T follicular helper cell (primary cell): ENCODE measurements at regions not wholly inside any gene's neighbourhood (a gene's known extent, or its start where the extent isn't known, plus 50 kb on each side); places are given as distances from the start of the nearest gene placed in this dataset.
"Not testable (repeated sequence)": the region's sequence is repeated elsewhere in the genome, so short reads cannot be mapped to it uniquely, and the experiment has no call there.

Source experiments
- DNase-seq: peaks from one replicate; pipeline ENCODE4 v3.0.0-alpha.2; 2020; ENCODE audit warnings: low read depth

DNA sequence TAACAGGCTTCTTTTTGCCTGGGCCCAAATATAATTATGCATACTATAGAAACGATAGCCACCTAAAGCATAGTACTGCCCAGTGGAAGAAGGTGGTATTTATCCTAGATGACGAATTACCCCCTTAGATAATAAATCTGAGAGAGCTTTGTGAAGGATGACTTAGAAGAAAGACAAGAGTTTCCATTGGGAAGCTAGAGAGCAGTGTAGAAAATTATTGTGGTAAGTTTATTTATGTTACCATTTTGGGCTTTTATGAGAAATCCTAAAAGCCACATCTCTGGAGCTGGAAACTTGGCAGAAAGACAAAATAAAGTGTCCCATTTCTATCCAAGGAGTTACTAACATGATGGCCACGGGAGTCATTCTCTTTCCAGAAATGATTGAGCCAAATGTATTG is 172.0 kb upstream of the SEMA6A start:
- no peak for DNase-seq

DNA sequence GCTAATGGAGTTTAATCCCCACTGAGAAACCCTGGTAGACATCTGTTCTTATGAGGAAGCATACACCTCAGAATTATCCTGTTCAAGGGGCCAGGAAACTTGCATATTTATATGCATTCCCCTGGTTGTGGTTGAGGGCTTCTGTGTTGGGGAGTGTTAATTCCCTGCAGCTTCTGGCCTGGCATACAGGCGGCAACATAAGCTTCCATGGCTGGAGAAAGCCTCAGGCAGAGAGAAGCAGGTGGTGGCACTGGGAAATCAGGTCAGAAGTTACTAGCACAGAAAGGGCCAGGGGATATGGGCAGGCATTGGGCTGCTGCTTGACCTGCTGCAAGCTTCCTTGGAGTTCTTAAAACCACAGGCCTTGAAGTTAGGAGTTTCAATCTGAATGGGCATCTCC is 166.1 kb upstream of the SEMA6A start:
- DNase-seq = no peak

DNA sequence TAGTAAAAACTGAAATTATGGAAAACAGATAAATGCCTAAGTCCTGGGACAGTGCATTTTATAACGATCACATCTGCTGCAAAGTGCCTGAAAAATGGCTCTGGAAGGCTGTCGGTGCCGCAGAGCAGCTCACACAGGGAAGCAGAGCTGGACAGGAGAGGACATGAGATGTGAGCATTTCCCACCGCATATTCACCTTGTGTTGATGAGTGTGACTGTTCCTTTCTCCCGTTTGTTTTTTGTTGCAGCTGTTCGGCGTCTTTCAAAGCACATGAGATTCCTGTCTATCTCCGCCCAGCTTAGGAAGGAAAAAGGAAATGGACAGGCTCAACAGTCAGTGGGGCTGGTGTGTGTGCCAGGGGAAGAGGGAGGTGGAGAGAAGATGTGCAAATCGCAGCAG is 164.9 kb upstream of the SEMA6A start:
- no peak for DNase-seq

DNA sequence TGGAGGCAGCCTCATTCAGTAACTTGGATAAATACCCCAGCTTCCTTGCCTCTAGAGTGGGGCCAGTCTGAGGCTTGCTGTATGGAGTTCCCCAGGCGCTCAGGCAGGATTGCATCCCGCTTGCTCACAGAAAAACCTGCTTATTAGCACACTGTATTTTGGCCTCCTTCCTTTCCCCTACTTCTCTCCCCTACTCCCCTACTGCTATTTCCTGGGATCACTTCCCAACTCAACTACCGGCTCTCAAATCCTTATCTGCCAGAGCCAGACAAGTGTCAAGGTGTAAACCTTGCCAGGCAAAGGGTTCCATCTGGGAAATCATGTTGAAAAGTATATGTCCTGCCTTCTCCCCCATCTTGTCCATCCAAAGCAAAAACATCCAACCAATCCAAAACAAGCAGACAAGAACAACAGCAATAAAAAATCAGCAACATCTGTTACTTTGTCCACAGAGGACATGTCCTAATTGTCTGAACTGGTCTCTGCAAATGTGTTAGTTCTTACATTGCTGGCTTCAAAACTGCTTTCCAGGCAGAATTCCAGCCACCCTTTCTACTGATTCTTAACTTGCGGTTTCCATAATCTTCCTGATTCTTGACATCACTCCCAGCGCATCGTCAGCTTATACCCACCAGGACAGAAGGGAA is 164.1 kb upstream of the SEMA6A start:
- DNase-seq = no peak

DNA sequence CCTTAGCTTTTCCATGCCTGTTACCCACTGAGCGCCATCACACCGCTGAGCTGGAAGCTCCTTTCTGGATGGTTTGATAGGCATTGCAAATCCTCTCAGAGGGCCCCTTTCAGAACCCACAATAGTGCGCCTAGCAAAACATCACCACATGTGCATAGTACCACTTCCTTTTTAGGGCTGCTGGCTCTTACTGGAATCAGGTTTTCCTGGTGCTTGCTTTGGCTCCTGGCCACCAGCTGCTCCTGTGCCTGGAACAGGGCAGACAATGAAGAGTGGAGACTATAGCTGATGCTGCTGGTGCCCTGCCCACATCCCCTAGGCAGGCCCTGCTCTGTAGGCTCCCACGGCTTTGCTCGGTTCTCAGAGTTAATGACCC is 163.6 kb upstream of the SEMA6A start:
- no peak for DNase-seq

DNA sequence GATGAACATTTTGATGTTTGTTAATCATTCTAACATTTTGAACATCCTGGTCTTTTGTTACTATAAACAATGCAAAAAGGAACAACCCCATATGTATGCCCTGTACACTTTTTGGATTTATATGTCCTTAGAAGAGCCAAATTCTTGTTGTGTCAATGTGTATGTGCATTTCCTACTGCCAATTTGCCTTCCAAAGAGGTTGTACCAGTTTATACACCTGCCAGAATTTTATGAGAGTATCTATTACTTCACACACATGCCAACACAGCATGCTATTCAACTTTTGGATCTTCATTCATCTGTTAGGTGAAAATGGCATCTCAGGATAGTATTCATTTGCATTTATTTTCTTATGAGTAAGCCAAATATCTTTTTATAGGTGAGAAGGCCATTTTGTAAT is 162.0 kb upstream of the SEMA6A start:
- DNase-seq = no peak

DNA sequence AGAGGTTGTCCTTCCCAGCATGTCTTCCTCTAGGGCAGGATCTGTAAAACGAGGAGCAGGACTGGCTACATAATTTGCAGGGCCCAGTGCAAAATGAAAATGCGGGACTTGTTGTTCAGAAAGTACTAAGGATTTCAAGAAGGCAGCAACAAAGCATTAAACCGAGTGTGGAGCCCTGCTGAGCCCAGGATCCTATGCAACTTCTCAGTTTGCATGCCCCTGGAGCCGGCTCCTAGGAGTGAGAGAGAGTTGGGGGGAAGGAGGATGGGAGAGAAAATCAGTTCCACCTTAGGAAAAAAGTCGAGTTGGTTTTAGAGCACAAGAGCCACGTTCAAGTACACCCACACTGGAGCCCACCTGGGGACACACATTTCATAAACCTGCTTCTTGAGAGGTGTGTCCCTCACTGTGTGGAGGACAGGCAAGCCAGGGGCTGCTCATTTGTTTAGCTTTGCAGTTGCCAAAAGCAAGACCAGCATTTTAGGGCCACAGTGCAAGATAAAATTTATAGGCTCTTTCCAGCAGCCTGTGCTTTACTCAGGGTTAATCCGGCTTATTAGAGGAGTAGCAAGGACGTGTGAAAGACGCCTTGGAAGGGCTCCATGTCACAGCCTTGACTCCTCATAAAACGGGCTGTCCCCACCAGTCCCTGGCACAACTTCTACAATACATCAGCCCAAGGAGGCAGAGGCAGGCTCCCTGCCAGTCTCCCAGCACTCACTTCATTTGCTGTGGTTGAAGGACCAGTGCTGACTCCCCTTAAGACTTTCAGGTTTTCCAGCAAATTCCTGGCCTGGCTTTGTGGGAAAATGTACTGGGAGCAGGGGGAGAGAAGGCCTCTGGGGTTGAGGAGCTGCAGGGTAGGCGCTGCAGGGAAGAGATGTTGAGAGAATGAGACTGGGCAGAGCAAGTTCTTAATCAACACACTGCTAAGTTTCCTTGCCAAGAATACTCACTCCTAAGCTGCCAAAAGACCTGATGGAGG is 159.7 kb upstream of the SEMA6A start:
- DNase-seq = no peak

DNA sequence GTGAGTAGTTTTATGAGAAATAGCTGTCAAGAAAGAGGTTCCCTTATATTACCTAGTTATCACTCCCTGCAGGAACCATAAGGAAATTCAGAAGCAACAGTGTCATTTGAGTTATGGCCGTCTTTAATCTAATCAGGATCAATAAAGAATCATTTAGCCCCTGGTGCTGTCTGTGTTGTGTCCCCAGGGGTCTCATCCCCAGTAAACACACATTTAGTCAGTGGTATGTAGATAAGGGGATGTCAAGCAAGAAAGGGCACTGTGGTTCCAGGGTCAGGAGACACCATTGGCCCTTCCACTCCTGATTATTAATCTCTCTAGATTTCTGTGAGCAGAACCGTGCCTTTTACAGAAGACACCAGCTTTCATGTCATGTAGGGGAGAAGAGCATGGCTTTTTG is 158.0 kb upstream of the SEMA6A start:
- no peak for DNase-seq

DNA sequence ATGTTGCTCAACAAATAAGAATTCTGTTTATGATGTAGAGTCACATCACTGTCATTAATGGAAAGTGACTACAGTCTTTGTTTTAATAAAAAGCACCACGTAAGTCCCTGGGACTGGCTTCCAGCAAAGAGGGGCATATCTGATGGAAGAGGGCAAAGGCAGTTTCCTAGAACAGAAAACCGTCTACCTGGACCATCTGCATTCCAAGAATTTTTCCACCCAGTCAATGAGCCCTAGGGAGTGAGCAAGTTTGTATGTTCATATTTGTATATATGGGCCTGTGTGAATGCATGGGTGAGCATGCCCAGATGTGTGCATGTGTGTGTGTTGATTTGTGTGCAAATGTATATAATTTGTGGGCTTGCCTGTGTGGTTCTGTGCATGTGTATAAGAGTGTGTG is 156.8 kb upstream of the SEMA6A start:
- no peak for DNase-seq

DNA sequence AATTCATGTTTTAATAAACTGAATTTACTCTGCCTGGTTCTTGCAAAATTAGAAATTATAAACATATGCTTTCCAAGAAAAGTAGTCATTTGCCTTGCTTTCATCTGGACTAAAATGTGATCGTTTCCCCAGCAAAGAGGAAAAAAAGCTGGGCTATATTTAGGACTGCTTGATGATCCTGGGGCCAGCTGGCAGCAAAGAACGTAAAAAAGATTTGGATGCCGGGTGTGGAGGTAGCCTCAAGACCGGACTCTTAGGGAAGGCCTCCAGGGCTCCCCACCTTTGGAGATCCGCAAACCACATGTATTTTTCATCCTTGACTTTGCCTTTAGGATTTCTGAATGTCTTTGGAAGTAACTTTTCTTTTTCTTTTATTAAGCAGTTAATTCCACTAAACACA is 156.1 kb upstream of the SEMA6A start:
- no peak for DNase-seq

DNA sequence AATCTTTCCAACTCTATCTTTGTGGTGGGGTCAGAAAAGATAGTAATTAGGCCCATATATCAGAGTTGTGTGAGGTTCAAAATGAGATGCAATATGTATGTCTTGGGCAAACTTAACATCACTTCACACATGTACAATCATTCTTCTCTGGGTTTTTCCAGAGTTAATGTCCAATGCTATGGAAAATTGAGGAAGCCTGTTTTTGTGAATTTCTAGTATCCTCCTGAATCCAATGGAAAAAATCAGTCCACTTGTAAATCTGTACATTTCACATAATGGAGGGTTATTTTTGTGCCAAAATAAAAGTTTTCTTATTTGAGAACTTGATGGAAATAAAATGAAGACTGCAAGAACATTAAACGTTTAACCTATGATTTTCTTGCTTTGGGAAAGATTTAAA is 155.6 kb upstream of the SEMA6A start:
- DNase-seq = no peak

DNA sequence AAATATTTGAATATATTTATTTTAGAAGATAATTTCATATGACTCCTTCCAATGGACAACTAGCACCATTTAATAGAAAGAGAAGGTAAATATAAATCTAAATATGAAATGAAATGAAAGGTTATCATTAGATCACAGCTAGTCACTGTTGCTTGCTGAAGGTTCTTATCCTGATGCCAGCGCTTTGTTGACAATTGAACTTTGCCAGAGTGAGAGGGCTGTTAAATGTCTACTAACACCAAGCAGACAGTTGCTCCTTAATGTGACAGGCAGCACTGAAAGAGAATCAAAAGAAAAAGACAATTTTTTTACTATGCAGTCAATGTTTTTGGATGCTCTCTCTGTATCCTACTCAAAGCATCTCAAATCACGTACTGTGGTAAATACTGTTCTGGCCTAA is 152.6 kb upstream of the SEMA6A start:
- DNase-seq = no peak

DNA sequence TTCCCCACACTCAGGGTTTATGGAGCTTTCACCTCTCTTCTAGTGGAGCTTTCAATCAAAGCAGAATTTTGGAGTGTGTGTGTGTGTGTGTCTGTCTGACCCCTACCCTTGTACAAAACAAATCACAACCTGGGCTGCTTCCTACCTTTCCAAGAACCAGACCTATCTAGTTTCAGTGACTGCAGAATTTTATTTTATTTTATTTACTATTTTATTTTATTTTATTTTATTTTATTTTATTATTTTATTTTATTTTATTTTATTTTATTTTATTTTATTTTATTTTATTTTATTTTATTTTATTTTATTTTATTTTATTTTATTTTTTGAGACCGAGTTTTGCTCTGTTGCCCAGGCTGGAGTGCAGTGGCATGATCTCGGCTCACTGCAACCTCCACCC is 151.6 kb upstream of the SEMA6A start:
- DNase-seq = not testable (repeated sequence)

DNA sequence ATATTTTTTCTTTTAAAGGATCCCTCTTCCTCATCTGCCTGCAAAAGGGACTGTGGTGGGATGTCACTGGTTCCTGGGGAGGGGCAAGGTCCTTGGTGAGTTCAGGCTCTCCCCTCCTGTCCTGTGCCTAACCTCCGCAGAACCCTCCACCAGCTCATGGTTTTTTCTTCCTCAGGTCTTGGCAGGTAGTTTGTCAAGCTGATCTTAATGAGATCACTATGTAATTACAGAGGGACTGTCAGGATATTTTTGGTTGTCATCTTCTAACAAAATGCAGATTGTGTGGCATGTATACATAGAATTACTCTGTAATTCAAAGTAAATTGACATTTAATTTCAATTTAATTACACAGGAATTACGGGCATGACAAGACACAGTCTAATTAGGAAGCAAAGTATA is 150.3 kb upstream of the SEMA6A start:
- DNase-seq = no peak

DNA sequence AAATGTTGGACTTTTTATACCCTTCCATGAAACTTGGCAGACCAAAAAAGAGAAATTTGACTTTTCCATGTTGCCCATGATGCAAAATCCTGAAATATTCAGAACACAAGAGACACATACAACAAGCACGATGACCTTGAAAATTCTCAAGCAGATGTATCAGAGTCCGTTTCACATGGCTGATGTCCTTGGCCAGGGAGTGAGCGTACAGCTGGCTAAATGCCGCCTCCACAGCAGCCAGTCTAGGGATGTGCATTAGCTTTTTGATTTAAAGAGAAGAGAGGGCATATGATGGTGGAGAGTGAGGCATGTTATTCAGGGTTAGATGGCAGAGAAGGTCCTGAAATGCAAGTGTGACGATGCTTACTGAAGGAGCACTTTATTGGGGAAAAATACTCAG is 148.0 kb upstream of the SEMA6A start:
- DNase-seq = no peak

DNA sequence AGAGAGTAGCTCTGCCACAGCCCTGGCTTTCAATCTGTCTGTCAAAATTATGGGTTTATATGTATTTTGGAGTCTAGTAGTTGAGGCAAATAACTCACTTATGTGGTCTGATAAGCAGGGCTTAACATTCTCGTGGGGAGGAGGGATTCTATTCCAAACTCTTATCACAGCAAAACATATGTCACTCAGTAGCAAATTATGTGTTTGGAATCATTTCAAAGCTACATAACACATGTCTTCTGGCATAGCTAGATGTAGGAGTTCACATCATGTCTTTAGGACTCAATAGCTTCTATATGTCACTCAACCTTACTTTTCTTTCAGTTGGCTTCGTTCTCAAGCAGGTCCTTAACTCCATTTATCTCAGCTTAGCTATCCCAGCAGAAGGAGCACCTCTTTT is 144.5 kb upstream of the SEMA6A start:
- no peak for DNase-seq

DNA sequence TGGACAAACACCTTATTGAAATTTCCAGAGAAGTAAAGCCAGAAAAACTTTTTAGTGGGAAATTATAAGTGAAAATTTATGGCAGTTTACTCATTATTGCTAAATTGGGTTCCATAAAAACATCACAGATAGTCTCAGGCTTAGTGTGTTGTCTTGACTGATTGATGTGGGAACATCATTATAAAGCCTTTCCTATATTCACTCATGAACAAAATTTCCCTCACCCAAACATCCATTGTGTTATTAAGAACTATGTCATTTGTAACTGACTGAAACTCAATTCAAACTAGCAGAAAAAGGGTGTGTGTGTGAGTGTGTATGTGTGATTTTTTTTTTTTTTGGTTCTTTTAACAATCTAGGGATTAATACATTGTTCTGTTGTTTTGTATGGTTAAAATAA is 143.7 kb upstream of the SEMA6A start:
- DNase-seq = no peak

DNA sequence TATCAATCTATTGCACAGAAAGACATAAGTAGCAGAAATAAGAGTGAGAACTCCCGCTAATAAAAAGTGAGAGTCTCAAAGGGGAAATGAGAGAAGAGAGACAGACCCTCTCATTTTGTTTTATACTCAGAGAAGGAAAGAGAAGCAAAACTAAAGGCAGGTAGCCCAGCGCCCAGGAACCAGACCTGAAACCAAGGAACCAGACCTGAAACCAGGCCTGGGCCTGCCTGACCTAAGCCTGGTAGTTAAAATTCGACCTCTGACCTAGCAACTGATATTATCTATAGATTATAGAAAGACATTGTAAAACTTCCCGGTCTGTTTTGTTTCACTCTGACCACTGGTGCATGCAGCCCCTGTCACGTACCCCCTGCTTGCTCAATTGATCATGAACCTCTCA is 134.5 kb upstream of the SEMA6A start:
- no peak for DNase-seq

DNA sequence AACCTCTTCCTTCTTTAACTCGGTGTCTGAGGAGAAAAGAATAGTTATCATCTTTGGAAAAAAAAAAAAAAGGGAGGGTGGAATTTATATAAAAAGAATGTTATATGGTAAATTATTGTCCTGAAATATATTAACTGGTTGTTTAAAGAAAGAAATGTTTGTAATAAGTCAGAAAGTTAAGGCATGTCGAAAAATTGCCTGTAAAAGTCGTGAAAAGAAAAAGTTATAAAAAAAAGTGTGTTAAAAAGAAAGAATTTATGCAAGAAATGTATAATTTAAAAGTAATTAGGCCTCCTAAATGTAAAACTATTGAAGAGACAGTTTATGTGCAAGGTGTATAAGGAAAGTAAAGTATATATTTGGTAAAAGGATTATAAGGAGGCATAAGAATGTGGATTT is 130.5 kb upstream of the SEMA6A start:
- DNase-seq = not testable (repeated sequence)

DNA sequence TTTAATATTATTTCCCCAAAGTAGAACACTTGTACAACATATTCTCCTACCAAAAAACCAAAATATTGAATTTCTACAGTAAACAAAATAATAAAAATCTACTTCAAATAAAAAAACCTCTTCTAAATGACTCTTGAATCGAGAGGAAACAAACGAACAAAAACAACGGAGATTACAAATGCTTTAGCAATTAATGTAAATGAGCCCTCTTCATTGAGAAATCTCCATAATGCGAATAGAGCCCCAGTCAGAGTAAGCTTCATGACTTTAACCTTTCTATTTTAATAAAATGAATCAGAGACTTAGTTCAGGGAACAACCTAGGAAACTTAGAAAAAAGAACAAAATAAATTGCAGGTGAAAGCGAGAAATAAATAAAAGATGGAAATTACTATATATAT is 129.3 kb upstream of the SEMA6A start:
- DNase-seq = no peak

DNA sequence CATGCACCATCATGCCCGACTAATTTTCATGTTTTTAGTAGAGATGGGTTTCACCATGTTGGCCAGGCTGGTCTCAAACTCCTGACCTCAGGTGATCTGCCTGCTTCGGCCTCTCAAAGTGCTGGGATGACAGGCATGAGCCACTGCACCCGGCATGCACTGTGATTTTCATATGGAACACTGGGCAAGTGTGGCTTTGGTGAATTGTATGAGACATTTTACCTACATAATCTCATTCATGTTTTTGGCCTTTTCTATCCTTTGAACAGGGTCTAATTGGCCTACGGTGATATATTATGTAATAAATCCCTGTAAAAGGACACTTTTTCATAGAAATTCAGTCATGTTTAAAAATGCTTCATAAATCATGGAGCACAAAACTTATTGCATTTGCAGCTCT is 128.7 kb upstream of the SEMA6A start:
- DNase-seq = no peak

DNA sequence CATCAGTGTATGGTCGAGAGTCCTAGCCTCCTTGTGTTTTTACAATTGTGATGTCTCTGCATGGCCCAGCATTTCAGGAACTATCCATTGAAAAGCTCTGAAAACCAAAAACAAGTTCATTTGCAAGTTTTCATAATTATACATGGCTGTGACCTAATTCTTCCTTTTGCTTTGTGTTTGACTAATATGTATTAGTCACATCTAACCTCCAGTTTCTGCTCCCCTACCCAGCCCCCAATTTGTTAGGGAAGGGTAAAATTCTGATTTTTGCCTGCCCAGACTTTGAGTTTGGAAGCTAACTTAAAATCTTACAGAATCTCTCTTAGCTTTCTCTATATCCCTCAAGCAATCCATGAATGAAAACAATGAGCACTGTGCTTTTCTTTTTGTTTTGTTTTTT is 128.2 kb upstream of the SEMA6A start:
- no peak for DNase-seq

DNA sequence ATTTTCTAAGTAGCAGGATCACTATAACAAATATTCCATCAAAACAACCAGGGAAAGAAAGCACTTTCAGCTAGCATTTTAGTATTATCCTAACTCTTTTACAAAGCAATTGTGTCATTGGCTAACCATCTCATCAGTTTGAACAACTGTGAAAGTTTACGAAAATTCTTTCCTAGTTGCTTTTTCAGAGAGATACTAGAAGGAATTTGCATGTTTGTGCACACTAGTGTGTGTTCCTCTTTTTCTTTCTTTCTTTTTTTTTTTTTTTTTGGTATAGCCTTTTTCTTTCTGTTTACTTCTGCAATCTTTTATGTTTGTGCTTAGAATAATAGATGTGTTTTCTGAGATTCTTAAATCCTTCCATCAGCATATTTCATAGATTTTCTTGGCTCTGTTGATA is 124.7 kb upstream of the SEMA6A start:
- no peak for DNase-seq

DNA sequence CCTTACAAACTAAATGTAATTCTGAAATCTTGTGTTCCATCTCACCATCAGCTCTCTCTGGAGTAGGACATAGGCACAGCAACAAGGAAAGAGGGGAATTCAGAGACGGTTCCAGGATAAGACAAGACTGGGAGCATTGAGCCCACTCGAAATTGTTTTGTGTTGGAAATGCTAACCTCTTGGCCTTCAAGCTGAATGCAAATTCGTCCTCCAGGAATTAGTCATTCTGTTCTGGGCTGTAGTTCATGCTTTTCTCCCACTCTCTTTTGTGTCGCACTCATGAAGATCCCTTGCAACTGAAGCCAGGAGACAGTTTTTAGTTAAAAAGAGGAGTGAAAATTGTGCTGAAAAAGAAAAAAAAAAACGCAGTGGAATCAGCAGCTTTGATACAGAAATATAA is 121.7 kb upstream of the SEMA6A start:
- no peak for DNase-seq
